HepG2 (cell line): ENCODE measurements at regions not wholly inside any gene's neighbourhood (a gene's known extent, or its start where the extent isn't known, plus 50 kb on each side); places are given as distances from the start of the nearest gene placed in this dataset.

Experiments
- ATAC-seq: fragments of 200-7000 bp; cut with Tn5 transposase; 3 replicates; pipeline ENCODE4 v1.9.1; 2020; ENCODE audit warnings: mild to moderate bottlenecking, moderate library complexity
- BruUV-seq: library from RNA; stranded (reverse); fragments of 400-500 nt; replicated peaks from 2 replicates; lab custom pipeline; 2021; lab: Mats Ljungman, UMichigan
- CTCF ChIA-PET: fragments of 300-600 bp; formaldehyde crosslinking; extraction: SDS; loops from one replicate; lab custom pipeline; 2021; ENCODE audit warnings: low total read pairs, inconsistent platforms, low intra/inter-chr PET ratio; lab: Yijun Ruan, JAX
- POLR2A ChIA-PET: fragments of 350-600 bp; sonication (Branson Sonifier 250); formaldehyde crosslinking; loops from one replicate; lab custom pipeline; 2020; ENCODE audit warnings: antibody characterized with exemption, inconsistent platforms; lab: Yijun Ruan, JAX
- DNase-seq: peaks from one replicate; pipeline ENCODE4 v3.0.0-alpha.2; 2015; ENCODE audit warnings: low spot score
- FAIRE-seq: peaks from 3 replicates; lab custom pipeline; 2011; peaks lifted over from hg19 to GRCh38; lab: Jason Lieb, UNC
- H2AFZ ChIP-seq: one replicate; pipeline ENCODE4 v1.6.1; 2011; ENCODE audit warnings: low read length, inconsistent platforms
- H3K27ac ChIP-seq: fragments of 300-600 bp; 3 replicates; pipeline ENCODE4 v1.8.0; 2011; ENCODE audit warnings: mixed run types, mild to moderate bottlenecking, mixed read lengths, low read length, inconsistent platforms; ENCODE audit not compliant: insufficient read depth; ENCODE audit errors: extremely low read length
- H3K27me3 ChIP-seq, 2 experiments: fragments of 200-600 bp in 1 of 2; 2 replicates in 1 of 2; 3 replicates in 1 of 2; pipeline versions ENCODE4 v1.6.0 to v1.8.0; 2011; ENCODE audit warnings: low read length in 2 of 2, mild to moderate bottlenecking in 2 of 2, moderate library complexity in 2 of 2, inconsistent platforms in 1 of 2; ENCODE audit not compliant: insufficient read depth in 2 of 2, control insufficient read depth in 1 of 2
- H3K36me3 ChIP-seq, 2 experiments: fragments of 200-600 bp in 1 of 2; replicated peaks in 1 of 2; 2 replicates in 1 of 2; 3 replicates in 1 of 2; pipeline versions ENCODE4 v1.5.1 to v1.8.0; 2011; ENCODE audit warnings: low read length in 2 of 2, inconsistent platforms in 1 of 2; ENCODE audit not compliant: insufficient read depth in 2 of 2, control insufficient read depth in 1 of 2
- H3K4me1 ChIP-seq: 2 replicates; pipeline ENCODE4 v1.5.1; 2012; ENCODE audit warnings: low read length, inconsistent platforms; ENCODE audit not compliant: insufficient read depth
- H3K4me2 ChIP-seq: 2 replicates; pipeline ENCODE4 v1.6.0; 2011; ENCODE audit warnings: low read depth, low read length, inconsistent platforms
- H3K4me3 ChIP-seq, 3 experiments: fragments of 200-600 bp in 1 of 3; sonication (generic), shearing (Covaris generic) in 1 of 3; replicated peaks in 1 of 3; 2 replicates each; pipeline ENCODE4 v1.5.1; 2011 to 2016; ENCODE audit warnings: low read length in 3 of 3, inconsistent platforms in 2 of 3, low read depth in 2 of 3, mild to moderate bottlenecking in 2 of 3, control low read depth in 1 of 3, mixed read lengths in 1 of 3; ENCODE audit not compliant: insufficient read depth in 1 of 3
- H3K79me2 ChIP-seq: one replicate; pipeline ENCODE4 v1.6.1; 2011; ENCODE audit warnings: low read length, inconsistent platforms; ENCODE audit not compliant: insufficient read depth
- H3K9ac ChIP-seq: 2 replicates; pipeline ENCODE4 v1.6.0; 2011; ENCODE audit warnings: mild to moderate bottlenecking, low read depth, low read length, inconsistent platforms; ENCODE audit not compliant: insufficient read depth
- H3K9me3 ChIP-seq: 2 replicates; pipeline ENCODE4 v1.5.1; 2012; ENCODE audit warnings: mild to moderate bottlenecking, low read length
- H4K20me1 ChIP-seq: 2 replicates; pipeline ENCODE4 v1.6.0; 2011; ENCODE audit warnings: inconsistent platforms, mild to moderate bottlenecking, low read length, moderate library complexity; ENCODE audit not compliant: insufficient read depth
- AHR ChIP-seq: IDR thresholded peaks from 2 replicates; pipeline ENCODE4 v1.6.1; 2018; ENCODE audit warnings: missing genetic modification reagents, missing compliant biosample characterization
- CCAR2 ChIP-seq: fragments of 200-400 bp; formaldehyde crosslinking; optimal IDR thresholded peaks from 2 replicates; pipeline ENCODE3; 2018; ENCODE audit warnings: low read depth, mild to moderate bottlenecking, low read length, moderate library complexity
- ELF3 ChIP-seq: IDR thresholded peaks from 2 replicates; pipeline ENCODE4 v1.6.1; 2016; ENCODE audit warnings: missing genetic modification reagents, missing compliant biosample characterization
- GTF3A ChIP-seq: sonication (generic); formaldehyde crosslinking; conservative IDR thresholded peaks from 2 replicates; pipeline ENCODE4 v1.4.0; 2020; ENCODE audit warnings: mild to moderate bottlenecking, missing genetic modification reagents
- HNRNPL ChIP-seq: fragments of 200-400 bp; formaldehyde crosslinking; IDR thresholded peaks from 2 replicates; pipeline ENCODE4 v1.6.1; 2017; ENCODE audit warnings: mild to moderate bottlenecking, low read depth, low read length
- MAFF ChIP-seq: IDR thresholded peaks from 2 replicates; pipeline ENCODE4 v1.6.1; 2011; ENCODE audit warnings: low read depth, low read length, improper control_type of control experiment
- MAFK ChIP-seq, 2 experiments: IDR thresholded peaks in 1 of 2; conservative IDR thresholded peaks in 1 of 2; 2 replicates each; pipeline ENCODE4 v1.6.1; 2011; ENCODE audit warnings: improper control_type of control experiment in 2 of 2, low read length in 2 of 2
- NFE2L2 ChIP-seq: fragments of 150-350 bp; IDR thresholded peaks from 2 replicates; pipeline ENCODE4 v1.6.1; 2014; ENCODE audit warnings: low read length
- PAX8 ChIP-seq: sonication (generic); formaldehyde crosslinking; IDR thresholded peaks from 2 replicates; pipeline ENCODE4 v1.8.0; 2022; ENCODE audit warnings: mild to moderate bottlenecking, missing genetic modification reagents, borderline replicate concordance
- SOX5 ChIP-seq: IDR thresholded peaks from 2 replicates; pipeline ENCODE4 v1.6.1; 2016; ENCODE audit warnings: borderline replicate concordance
- TCF7 ChIP-seq: sonication (generic); IDR thresholded peaks from 2 replicates; pipeline ENCODE4 v1.6.1; 2016; ENCODE audit warnings: antibody characterized with exemption, low read depth
- ZFP36L1 ChIP-seq: sonication (generic); formaldehyde crosslinking; IDR thresholded peaks from 2 replicates; pipeline ENCODE4 v1.8.0; 2022; ENCODE audit warnings: mild to moderate bottlenecking, missing genetic modification reagents, moderate library complexity
- WGBS: methylation state at CpG from one replicate; pipeline ENCODE4 v1.1.6; 2017; ENCODE audit warnings: low lambda C conversion rate; 5-methylcytosine and 5-hydroxymethylcytosine counted together
- in situ Hi-C: cut with HindIII; loops from 2 replicates; pipeline ENCODE4 v1.10.0; 2017; ENCODE audit warnings: low pct_unique_long_range_greater_than_20kb; ENCODE audit not compliant: extremely low pct_ligation_motif_present
- intact Hi-C: fragments of 100-400 bp; cut with micrococcal nuclease; formaldehyde crosslinking; loops from one replicate; pipeline ENCODE4 v1.10.0; 2022; ENCODE audit not compliant: unreplicated experiment
- TF ChIP-seq, protein P1 (sequence below): sonication (generic); formaldehyde crosslinking; IDR thresholded peaks from 2 replicates; pipeline ENCODE4 v1.5.0; 2020; ENCODE audit warnings: mild to moderate bottlenecking, low read depth, missing genetic modification reagents, borderline replicate concordance

- TF ChIP-seq TCF7 (no peak), SOX5 (CRISPR knock-in tag) (no peak)
These were observed 164.2 kb upstream of the PLN start (continued) for GRCh38 chr6:118383924-118384323.

- Histone ChIP-seq H3K9me3 (no peaks in the 10 kb centered on the region), H4K20me1 (no peaks in the 10 kb centered on the region), H3K9ac (no peak overlapping the region), H2AFZ (no peak overlapping the region), H3K79me2 (no peaks in the 10 kb centered on the region)
- no peak for FAIRE-seq
- CTCF ChIA-PET: no interaction called here
- BruUV-seq: no TSS peak
- TF ChIP-seq MAFF (peak; percentile 79), HNRNPL (no peak), NFE2L2 (peak; percentile 91), MAFK (conservative IDR thresholded peaks at IDR 0.05 in 1 of 2, IDR thresholded peaks at IDR 0.05 in 1 of 2; ENCODE audit: low read length in 2 of 2) (peak; percentile 84 to 90), CCAR2 (no peak)
- TF ChIP-seq, all 625 proteins: peak for 3
- POLR2A ChIA-PET: no interaction called here
- intact Hi-C loops: no loop called here
- H3K36me3 ChIP-seq: no peaks in the 10 kb centered on the region
- in situ Hi-C loops: no loop called here
- H3K4me3 ChIP-seq: no peak overlapping the region
- no peaks in the 10 kb centered on the region for H3K4me1 ChIP-seq
- DNase-seq (no peak), ATAC-seq (no peak)
- no peak overlapping the region for H3K4me2 ChIP-seq
- H3K27me3 ChIP-seq: no peaks in the 10 kb centered on the region
- 32% methylated on average over 1 of the region's 1 CpG for WGBS
- no peak overlapping the region for H3K27ac ChIP-seq
These were observed 161.1 kb upstream of the PLN start for GRCh38 chr6:118386975-118387374.

DNA sequence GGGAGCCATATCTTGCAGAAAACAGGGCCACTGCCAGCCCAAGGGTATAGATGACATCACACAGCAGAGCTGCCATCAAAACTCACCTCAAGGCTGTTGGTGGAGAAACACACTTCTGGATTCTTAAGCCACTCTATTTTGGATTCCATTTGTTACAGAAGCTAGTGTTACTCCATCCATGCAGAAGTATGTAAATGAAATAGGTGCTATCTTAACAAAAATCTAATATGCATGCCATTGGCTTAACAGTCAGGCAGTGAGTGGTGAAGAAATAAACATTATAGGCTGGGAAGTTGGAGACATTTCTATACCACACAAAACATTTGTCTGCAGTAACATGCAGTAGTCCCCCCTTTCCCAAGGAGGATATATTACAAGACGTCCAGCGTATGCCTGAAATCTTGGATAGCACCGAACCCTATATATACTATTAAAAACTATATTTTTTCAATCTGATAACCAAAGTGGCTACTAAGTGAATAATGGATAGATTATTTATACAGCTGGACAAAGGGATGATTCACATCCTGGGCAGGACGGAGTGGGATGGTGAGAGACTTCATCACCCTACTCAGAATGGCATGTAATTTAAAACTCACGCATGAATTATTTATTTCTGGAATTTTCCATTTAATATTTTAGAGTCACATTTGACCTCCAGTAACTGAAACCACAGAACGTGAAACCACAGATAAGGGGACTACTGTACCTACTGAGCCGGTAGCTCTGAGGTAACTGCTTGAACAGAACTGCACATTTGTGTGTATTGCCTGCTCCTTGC is 160.0 kb upstream of the PLN start:
- ATAC-seq: no peak

More for the DNA sequence above, 160.0 kb upstream of the PLN start:
- FAIRE-seq (no peak), DNase-seq (no peak)
- Histone ChIP-seq H3K4me3 (no peak overlapping the region), H3K9ac (no peak overlapping the region), H4K20me1 (no peaks in the 10 kb centered on the region), H2AFZ (no peak overlapping the region), H3K79me2 (no peaks in the 10 kb centered on the region), H3K4me2 (no peak overlapping the region), H3K4me1 (no peaks in the 10 kb centered on the region), H3K36me3 (no peaks in the 10 kb centered on the region), H3K27ac (no peak overlapping the region), H3K27me3 (no peaks in the 10 kb centered on the region), H3K9me3 (no peaks in the 10 kb centered on the region)
- no TSS peak for BruUV-seq
- intact Hi-C loops: no loop called here
- in situ Hi-C loops: no loop called here
- WGBS: 38% methylated on average over 7 of the region's 7 CpGs
- TF ChIP-seq ELF3 (no peak), AHR (CRISPR knock-in tag) (no peak), PAX8 (CRISPR knock-in tag) (no peak), ZFP36L1 (no peak), GTF3A (CRISPR knock-in tag) (no peak)
- TF ChIP-seq, protein P1, sequence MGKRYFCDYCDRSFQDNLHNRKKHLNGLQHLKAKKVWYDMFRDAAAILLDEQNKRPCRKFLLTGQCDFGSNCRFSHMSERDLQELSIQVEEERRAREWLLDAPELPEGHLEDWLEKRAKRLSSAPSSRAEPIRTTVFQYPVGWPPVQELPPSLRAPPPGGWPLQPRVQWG (CRISPR knock-in tag): no peak
- ChIA-PET CTCF (no interaction called here), POLR2A (no interaction called here)
